ENCODE measurements at regions not wholly inside any gene's neighbourhood (a gene's known extent, or its start where the extent isn't known, plus 50 kb on each side); places are given as distances from the start of the nearest gene placed in this dataset.

- H3K4me1 ChIP-seq (ENCODE audit: insufficient read depth) = no peaks in the 10 kb centered on the region
- TF ChIP-seq, protein P1, sequence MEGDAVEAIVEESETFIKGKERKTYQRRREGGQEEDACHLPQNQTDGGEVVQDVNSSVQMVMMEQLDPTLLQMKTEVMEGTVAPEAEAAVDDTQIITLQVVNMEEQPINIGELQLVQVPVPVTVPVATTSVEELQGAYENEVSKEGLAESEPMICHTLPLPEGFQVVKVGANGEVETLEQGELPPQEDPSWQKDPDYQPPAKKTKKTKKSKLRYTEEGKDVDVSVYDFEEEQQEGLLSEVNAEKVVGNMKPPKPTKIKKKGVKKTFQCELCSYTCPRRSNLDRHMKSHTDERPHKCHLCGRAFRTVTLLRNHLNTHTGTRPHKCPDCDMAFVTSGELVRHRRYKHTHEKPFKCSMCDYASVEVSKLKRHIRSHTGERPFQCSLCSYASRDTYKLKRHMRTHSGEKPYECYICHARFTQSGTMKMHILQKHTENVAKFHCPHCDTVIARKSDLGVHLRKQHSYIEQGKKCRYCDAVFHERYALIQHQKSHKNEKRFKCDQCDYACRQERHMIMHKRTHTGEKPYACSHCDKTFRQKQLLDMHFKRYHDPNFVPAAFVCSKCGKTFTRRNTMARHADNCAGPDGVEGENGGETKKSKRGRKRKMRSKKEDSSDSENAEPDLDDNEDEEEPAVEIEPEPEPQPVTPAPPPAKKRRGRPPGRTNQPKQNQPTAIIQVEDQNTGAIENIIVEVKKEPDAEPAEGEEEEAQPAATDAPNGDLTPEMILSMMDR (conservative IDR thresholded peaks at IDR 0.05; ENCODE audit: low read depth in 2 of 2) = no peak
- no peak for TF ChIP-seq EZH2 (IDR thresholded peaks at IDR 0.05; ENCODE audit: low read depth, unreplicated experiment)
- H3K4me2 ChIP-seq = no peak overlapping the region
- H3K36me3 Mint-ChIP-seq (ENCODE audit: low read depth) = no peaks in the 10 kb centered on the region
- peaks cover 4% of the 10 kb centered on the region; the same call in 1 of the 2 replicates for H3K79me2 ChIP-seq (replicated peaks; ENCODE audit: insufficient read depth)
- no peak overlapping the region for H3K27ac ChIP-seq (ENCODE audit: low read depth)
- no peaks in the 10 kb centered on the region for H3K27me3 ChIP-seq (ENCODE audit: insufficient read depth)
- peaks cover 3% of the 10 kb centered on the region for H3K4me1 Mint-ChIP-seq
- H3K4me3 Mint-ChIP-seq = no peak overlapping the region
- DNase-seq (ENCODE audit: low spot score) (no peak), ATAC-seq (no peak)
- no peak overlapping the region for H3K27ac Mint-ChIP-seq
- H3K27me3 Mint-ChIP-seq (ENCODE audit: insufficient read depth, low read depth, poor library complexity) = no peaks in the 10 kb centered on the region
- H3F3A ChIP-seq (replicated peaks; ENCODE audit: low read depth) = no peaks in the 10 kb centered on the region
- H3K9me2 ChIP-seq (ENCODE audit: insufficient read depth) = no peaks in the 10 kb centered on the region
- no peaks in the 10 kb centered on the region for H4K20me1 ChIP-seq (replicated peaks; ENCODE audit: insufficient read depth)
- H3K36me3 ChIP-seq (ENCODE audit: insufficient read depth) = no peaks in the 10 kb centered on the region
- H2AFZ ChIP-seq = no peak overlapping the region
- no peak overlapping the region for H3K4me3 ChIP-seq
- no peaks in the 10 kb centered on the region for H3K9me3 Mint-ChIP-seq
These were observed 302.5 kb upstream of the AZI2 start for GRCh38 chr3:28651159-28651558.

DNA sequence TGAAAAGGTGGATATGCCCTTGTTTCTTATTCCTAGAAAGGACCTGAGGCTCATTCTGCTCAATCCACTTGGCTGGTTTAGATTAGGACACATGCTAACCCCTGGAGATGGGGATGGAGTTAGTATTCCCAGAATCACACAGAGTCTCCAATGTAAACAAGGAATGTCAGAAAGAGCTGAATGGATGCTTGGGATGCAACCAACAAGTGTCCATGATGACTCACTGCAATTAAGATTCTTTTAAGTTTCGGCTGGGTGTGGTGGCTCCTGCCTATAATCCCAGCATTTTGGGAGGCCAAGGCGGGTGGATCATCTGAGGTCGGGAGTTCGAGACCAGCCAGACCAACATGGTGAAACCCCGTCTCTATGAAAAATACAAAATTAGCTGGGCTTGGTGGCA is 315.5 kb upstream of the AZI2 start:
- ATAC-seq (no peak), DNase-seq (ENCODE audit: low spot score) (no peak)
- 0 out of 2 replicates have a peak, but pooled peaks cover 9% of the 10 kb centered on the region for H3K79me2 ChIP-seq (replicated peaks; ENCODE audit: insufficient read depth)
- no peaks in the 10 kb centered on the region for H3K27me3 Mint-ChIP-seq (ENCODE audit: insufficient read depth, low read depth, poor library complexity)
- TF ChIP-seq REST (IDR thresholded peaks at IDR 0.05; ENCODE audit: unreplicated experiment) (no peak), POLR2AphosphoS5 (IDR thresholded peaks at IDR 0.05; ENCODE audit: low read depth) (no peak), EZH2phosphoT487 (IDR thresholded peaks at IDR 0.05; ENCODE audit: unreplicated experiment) (no peak)
- no peaks in the 10 kb centered on the region for H4K20me1 ChIP-seq (replicated peaks; ENCODE audit: insufficient read depth)
- peaks cover 7% of the 10 kb centered on the region for H3K4me1 Mint-ChIP-seq
- no peak overlapping the region for H3K27ac Mint-ChIP-seq
- H2AFZ ChIP-seq = no peak overlapping the region
- H3F3A ChIP-seq (replicated peaks; ENCODE audit: low read depth) = no peaks in the 10 kb centered on the region
- no peaks in the 10 kb centered on the region for H3K9me3 Mint-ChIP-seq
- no peaks in the 10 kb centered on the region for H3K27me3 ChIP-seq (ENCODE audit: insufficient read depth)
- no peak overlapping the region for H3K27ac ChIP-seq (ENCODE audit: low read depth)
- no peaks in the 10 kb centered on the region for H3K36me3 ChIP-seq (ENCODE audit: insufficient read depth)
- no peaks in the 10 kb centered on the region for H3K9me2 ChIP-seq (ENCODE audit: insufficient read depth)
- H3K36me3 Mint-ChIP-seq (ENCODE audit: low read depth) = no peaks in the 10 kb centered on the region
- no peak overlapping the region for H3K4me3 ChIP-seq
- H3K4me1 ChIP-seq (ENCODE audit: insufficient read depth) = no peaks in the 10 kb centered on the region
- H3K4me2 ChIP-seq = no peak overlapping the region
- no peak overlapping the region for H3K4me3 Mint-ChIP-seq
